ENCODE measurements at regions not wholly inside any gene's neighbourhood (a gene's known extent, or its start where the extent isn't known, plus 50 kb on each side); places are given as distances from the start of the nearest gene placed in this dataset.

GRCh38 chr20:6421321-6422248, 298.8 kb upstream of the FERMT1 start:
- no peak for TF ChIP-seq CTCF (IDR thresholded peaks at IDR 0.05)
- TF ChIP-seq POLR2AphosphoS5 (IDR thresholded peaks at IDR 0.05): no peak

All from breast epithelium (tissue), 3 donors.